ENCODE measurements at regions not wholly inside any gene's neighbourhood (a gene's known extent, or its start where the extent isn't known, plus 50 kb on each side); places are given as distances from the start of the nearest gene placed in this dataset.

DNA sequence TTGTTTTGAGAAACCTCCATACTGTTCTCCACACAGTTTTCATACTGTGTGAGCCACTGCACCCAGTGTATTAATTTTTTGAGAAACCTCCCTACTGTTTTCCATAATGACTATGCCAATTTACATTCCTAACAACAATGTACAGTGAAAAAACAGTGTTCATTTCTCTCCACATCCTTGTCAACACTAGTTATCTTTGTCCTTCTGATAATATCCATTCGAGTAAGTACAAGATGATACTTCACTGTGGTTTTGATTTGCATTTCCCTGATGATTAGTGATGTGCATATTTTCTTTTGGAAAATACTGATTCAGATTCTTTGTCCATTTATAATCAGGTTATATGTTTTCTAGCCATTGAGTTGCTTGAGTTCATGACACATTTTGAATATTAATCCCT, 462.0 kb downstream of the CDH11 start:
- Histone ChIP-seq H3K4me1 (no peaks in the 10 kb centered on the region; the same call in 1 of the 2 replicates), H3K4me3 (ENCODE audit: low read depth, low read length) (no peak overlapping the region), H3K9me3 (no peaks in the 10 kb centered on the region), H3K27me3 (no peaks in the 10 kb centered on the region), H3K36me3 (no peaks in the 10 kb centered on the region)
- TF ChIP-seq, protein P1, sequence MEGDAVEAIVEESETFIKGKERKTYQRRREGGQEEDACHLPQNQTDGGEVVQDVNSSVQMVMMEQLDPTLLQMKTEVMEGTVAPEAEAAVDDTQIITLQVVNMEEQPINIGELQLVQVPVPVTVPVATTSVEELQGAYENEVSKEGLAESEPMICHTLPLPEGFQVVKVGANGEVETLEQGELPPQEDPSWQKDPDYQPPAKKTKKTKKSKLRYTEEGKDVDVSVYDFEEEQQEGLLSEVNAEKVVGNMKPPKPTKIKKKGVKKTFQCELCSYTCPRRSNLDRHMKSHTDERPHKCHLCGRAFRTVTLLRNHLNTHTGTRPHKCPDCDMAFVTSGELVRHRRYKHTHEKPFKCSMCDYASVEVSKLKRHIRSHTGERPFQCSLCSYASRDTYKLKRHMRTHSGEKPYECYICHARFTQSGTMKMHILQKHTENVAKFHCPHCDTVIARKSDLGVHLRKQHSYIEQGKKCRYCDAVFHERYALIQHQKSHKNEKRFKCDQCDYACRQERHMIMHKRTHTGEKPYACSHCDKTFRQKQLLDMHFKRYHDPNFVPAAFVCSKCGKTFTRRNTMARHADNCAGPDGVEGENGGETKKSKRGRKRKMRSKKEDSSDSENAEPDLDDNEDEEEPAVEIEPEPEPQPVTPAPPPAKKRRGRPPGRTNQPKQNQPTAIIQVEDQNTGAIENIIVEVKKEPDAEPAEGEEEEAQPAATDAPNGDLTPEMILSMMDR (IDR thresholded peaks at IDR 0.05; ENCODE audit: low read depth, low read length), result no peak
- no peak for DNase-seq

DNA sequence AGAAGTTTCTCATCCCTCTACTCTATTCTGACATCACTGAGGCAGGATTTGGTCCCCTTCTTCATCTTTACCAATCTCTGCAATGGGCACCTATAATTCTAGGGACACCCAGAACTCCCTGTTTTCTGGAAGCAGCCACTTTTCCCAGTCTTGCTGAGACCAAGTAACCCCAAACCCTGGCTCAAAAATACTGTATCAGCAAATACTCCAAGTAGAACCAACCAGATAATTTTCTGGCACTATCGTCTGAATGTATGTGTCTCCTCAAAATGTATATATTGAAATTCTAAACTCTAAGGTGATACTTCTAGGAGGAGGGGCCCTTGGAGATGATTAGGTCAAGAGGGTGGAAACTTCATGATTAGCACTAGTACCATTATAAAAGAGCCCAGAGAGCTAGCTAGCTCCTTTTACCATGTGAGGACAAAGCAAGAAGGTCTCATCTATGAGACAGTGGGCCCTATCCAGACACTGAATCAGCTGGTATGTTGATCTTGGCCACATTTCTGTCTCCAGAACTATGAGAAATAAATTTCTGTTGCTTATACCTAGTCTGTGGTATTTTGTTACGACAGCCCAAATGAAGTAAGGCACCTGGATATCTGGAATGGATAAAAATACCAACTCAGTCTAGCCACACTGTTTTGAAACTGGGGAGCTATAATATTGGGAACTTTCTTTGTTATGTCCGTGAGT, 464.4 kb downstream of the CDH11 start:
- H3K4me1 ChIP-seq, result no peaks in the 10 kb centered on the region; the same call in 1 of the 2 replicates
- no peaks in the 10 kb centered on the region for H3K27me3 ChIP-seq
- TF ChIP-seq, protein P1 (IDR thresholded peaks at IDR 0.05; ENCODE audit: low read depth, low read length), result no peak
- no peak overlapping the region for H3K4me3 ChIP-seq (ENCODE audit: low read depth, low read length)
- H3K36me3 ChIP-seq, result no peaks in the 10 kb centered on the region
- no peaks in the 10 kb centered on the region for H3K9me3 ChIP-seq
- no peak for DNase-seq

DNA sequence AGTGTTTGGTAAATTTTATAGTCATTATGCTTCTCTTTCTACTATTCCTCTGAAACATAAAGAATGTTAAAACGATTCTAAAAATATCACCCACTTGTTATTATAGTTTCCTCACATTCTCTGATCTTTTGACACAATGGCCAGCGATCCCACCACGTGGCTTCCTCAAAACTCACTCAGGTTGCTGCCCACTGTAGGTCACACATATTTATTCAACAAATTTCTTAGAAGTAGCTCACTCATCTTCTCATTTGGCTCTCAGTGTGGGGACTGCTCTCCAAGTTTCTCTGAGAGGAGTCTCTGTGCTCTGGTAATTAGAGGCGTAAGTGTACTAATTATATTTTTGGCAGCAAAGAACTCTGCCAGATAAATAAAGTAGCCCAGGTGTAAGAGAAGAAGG, 465.4 kb downstream of the CDH11 start:
- Histone ChIP-seq H3K9me3 (no peaks in the 10 kb centered on the region), H3K36me3 (no peaks in the 10 kb centered on the region), H3K27me3 (no peaks in the 10 kb centered on the region), H3K4me1 (no peaks in the 10 kb centered on the region; the same call in 1 of the 2 replicates), H3K4me3 (ENCODE audit: low read depth, low read length) (no peak overlapping the region)
- TF ChIP-seq, protein P1 (IDR thresholded peaks at IDR 0.05; ENCODE audit: low read depth, low read length), result no peak
- DNase-seq, result no peak

DNA sequence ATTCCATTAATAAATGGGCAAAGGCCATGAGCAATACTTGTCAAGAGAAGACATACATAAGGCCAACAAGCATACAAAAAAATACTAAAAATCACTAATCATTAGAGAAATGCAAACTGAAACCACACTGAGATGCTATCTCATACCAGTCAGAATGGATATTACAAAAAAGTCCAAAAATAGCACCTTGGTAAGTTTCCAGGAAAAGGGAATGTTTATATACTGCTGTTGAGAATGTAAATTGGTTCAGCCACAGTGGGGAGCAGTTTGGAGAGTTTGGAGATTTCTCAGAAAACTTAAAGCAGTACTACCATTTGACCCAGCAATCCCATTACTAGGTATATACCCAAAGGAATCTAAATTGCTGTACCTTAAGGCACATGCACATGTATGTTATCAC, 467.7 kb downstream of the CDH11 start:
- Histone ChIP-seq H3K36me3 (no peaks in the 10 kb centered on the region), H3K4me3 (ENCODE audit: low read depth, low read length) (no peak overlapping the region), H3K9me3 (no peaks in the 10 kb centered on the region), H3K27me3 (no peaks in the 10 kb centered on the region), H3K4me1 (no peaks in the 10 kb centered on the region)
- DNase-seq, result no peak
- TF ChIP-seq, protein P1 (IDR thresholded peaks at IDR 0.05; ENCODE audit: low read depth, low read length), result no peak

DNA sequence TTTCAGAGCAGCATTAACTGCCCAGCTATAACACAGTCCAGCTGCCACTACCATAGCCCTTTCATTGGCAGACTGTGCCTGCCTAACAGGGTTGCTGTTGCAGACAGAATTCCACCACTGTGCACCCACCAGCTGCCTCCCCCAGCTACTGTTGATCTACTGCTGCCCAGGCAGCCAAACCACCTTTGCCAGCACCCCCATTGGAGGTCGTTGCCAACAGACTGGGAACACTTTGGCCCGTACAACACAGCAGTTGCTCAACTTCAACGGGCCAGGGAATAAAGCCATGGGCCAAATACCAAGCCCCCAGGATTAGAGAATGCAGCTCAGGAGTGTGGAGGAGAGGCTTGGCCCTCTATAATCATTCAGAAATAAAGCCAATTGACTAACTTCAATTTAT, 473.6 kb downstream of the CDH11 start:
- TF ChIP-seq, protein P1 (IDR thresholded peaks at IDR 0.05; ENCODE audit: low read depth, low read length), result no peak
- no peaks in the 10 kb centered on the region for H3K36me3 ChIP-seq

DNA sequence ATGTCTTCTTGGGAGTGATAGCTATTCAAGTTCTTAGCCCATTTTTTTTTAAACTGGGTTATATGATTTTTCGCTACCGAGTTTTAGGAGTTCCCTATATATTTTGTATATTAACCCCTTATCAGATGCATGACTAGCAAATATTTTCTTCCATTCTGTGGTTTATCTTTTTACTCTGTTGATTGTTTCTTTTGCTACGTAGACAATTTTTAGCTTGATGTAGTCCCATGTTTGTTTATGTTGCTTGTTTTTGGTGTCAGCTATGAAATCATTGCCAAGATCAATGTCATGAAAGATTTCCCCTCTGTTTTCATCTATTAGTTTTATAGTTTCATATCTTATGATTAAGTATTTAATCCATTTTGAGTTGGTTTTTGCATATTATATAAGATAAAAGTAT, 480.5 kb downstream of the CDH11 start:
- Histone ChIP-seq H3K9me3 (no peaks in the 10 kb centered on the region; the same call in 1 of the 2 replicates), H3K27me3 (no peaks in the 10 kb centered on the region), H3K4me3 (ENCODE audit: low read depth, low read length) (no peak overlapping the region), H3K4me1 (no peaks in the 10 kb centered on the region), H3K36me3 (no peaks in the 10 kb centered on the region)
- no peak for DNase-seq
- TF ChIP-seq, protein P1 (IDR thresholded peaks at IDR 0.05; ENCODE audit: low read depth, low read length), result no peak

More for the DNA sequence above, 473.6 kb downstream of the CDH11 start:
- Histone ChIP-seq H3K9me3 (no peaks in the 10 kb centered on the region), H3K27me3 (no peaks in the 10 kb centered on the region), H3K4me3 (ENCODE audit: low read depth, low read length) (no peak overlapping the region), H3K4me1 (no peaks in the 10 kb centered on the region)
- no peak for DNase-seq
